AG09309 (cell line): ENCODE measurements at regions not wholly inside any gene's neighbourhood (a gene's known extent, or its start where the extent isn't known, plus 50 kb on each side); places are given as distances from the start of the nearest gene placed in this dataset.

Experiments
- DNase-seq: peaks from one replicate; pipeline ENCODE4 v3.0.0-alpha.2; 2010; ENCODE audit warnings: low read depth
- H3K4me3 ChIP-seq: 2 replicates; pipeline ENCODE4 v1.5.1; 2011; ENCODE audit warnings: mild to moderate bottlenecking, low read depth, low read length, moderate library complexity; ENCODE audit not compliant: control insufficient read depth
- TF ChIP-seq, protein P1 (sequence below): IDR thresholded peaks from 2 replicates; pipeline ENCODE4 v1.5.1; 2011; ENCODE audit warnings: mild to moderate bottlenecking, low read depth, low read length, inconsistent platforms; ENCODE audit not compliant: insufficient read depth, control insufficient read depth; ENCODE audit errors: missing control alignments

GRCh38 chr5:148938522-148938882, 112.1 kb downstream of the ADRB2 start:
- TF ChIP-seq, protein P1, sequence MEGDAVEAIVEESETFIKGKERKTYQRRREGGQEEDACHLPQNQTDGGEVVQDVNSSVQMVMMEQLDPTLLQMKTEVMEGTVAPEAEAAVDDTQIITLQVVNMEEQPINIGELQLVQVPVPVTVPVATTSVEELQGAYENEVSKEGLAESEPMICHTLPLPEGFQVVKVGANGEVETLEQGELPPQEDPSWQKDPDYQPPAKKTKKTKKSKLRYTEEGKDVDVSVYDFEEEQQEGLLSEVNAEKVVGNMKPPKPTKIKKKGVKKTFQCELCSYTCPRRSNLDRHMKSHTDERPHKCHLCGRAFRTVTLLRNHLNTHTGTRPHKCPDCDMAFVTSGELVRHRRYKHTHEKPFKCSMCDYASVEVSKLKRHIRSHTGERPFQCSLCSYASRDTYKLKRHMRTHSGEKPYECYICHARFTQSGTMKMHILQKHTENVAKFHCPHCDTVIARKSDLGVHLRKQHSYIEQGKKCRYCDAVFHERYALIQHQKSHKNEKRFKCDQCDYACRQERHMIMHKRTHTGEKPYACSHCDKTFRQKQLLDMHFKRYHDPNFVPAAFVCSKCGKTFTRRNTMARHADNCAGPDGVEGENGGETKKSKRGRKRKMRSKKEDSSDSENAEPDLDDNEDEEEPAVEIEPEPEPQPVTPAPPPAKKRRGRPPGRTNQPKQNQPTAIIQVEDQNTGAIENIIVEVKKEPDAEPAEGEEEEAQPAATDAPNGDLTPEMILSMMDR, result no peak
- no peak for DNase-seq
- no peak overlapping the region for H3K4me3 ChIP-seq

GRCh38 chr5:148939676-148940075, 113.3 kb downstream of the ADRB2 start:
- TF ChIP-seq, protein P1, result no peak
- DNase-seq, result peak; percentile 46
- no peak overlapping the region for H3K4me3 ChIP-seq

GRCh38 chr5:148941810-148942209, 115.4 kb downstream of the ADRB2 start:
- H3K4me3 ChIP-seq, result no peak overlapping the region
- no peak for DNase-seq
- TF ChIP-seq, protein P1, result no peak

DNA sequence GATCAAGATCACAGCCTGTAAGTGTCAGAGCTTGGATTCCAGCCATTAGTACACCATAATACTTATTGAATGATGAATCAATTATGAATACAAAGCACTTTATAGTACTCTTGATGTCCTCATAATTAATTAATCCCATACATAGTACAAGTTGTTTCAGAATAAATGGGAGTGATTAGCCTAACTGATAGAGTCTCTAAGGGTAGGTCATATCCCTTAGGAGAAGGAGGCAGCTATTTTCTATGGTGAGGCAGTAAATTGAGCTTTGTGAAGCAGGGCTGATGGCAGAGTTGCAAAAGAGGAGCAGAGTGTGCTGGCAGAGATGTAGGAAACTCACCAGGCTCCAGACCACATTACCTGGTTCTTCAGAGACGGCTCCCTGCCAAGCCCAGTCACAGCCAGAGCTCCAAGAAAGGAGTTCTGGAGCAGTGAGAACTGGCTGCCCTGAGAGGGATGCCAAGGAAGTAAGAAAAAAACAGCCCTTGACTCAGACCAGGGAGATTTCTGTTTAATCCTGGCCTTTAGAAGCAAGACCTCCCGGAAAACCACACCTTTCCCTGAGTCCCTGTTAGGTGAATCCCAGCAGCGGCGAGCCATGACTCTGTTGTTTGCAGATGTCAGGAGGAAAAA, 112.9 kb downstream of the SH3TC2 start:
- DNase-seq, result no peak
- no peak overlapping the region for H3K4me3 ChIP-seq
- TF ChIP-seq, protein P1, result no peak

DNA sequence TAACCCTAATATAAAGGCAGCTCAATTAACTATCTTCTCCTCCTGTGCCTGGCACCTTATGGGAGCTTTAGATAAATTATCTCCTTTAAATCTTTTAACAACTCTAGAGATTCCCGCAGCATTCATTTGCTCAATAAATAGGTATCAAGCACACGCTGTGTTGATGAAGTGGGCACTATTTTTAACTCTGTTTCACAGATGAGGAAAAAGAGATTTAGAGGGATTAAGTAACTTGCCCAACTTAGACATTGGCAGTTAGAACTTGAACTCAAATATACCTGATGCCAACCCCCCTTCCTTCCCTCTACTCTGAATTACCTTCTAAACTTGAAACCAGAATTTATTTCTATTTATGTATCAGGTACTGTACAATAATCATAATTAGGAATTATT, 112.4 kb downstream of the SH3TC2 start:
- H3K4me3 ChIP-seq, result no peak overlapping the region
- TF ChIP-seq, protein P1, result no peak
- no peak for DNase-seq

GRCh38 chr5:148950892-148951291, 112.0 kb downstream of the SH3TC2 start:
- no peak overlapping the region for H3K4me3 ChIP-seq
- DNase-seq, result no peak
- TF ChIP-seq, protein P1, result no peak

DNA sequence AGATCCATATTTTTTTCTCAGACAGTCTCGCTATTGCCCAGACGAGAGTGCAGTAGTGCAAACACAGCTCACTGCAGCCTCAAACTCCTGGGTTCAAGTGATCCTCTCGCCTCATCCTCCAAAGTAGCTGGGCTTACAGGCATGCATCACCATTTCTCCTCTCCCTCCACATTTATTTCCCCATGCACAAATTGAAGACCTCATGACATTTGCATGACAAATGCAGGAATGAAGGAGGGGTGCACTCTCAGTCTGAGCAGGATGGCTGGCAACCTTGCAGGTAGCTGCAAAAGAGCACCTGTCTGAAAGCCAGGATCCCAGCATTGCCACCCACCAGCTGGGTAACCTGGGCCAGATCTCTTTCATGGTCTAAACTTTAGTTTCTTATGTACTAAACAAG, 111.2 kb downstream of the SH3TC2 start:
- TF ChIP-seq, protein P1, result no peak
- DNase-seq, result no peak
- no peak overlapping the region for H3K4me3 ChIP-seq
